A549 (cell line): ENCODE measurements at regions not wholly inside any gene's neighbourhood (a gene's known extent, or its start where the extent isn't known, plus 50 kb on each side); places are given as distances from the start of the nearest gene placed in this dataset.

Experiments used
- ATAC-seq, 2 experiments: fragments of 200-7000 bp in 1 of 2; fragments of >200 bp in 1 of 2; cut with Nextera tagmentation in 1 of 2; cut with Tn5 transposase in 1 of 2; 3 replicates each; pipeline versions ENCODE4 v1.8.0 to v1.9.1; 2018 to 2020; ENCODE audit warnings: mild to moderate bottlenecking in 1 of 2, moderate library complexity in 1 of 2
- CTCF ChIA-PET: fragments of 300-600 bp; sonication (Branson Sonifier 250); formaldehyde crosslinking; extraction: SDS; loops from one replicate; lab custom pipeline; 2021; ENCODE audit warnings: antibody characterized with exemption, inconsistent platforms; lab: Yijun Ruan, JAX
- POLR2A ChIA-PET: fragments of 350-600 bp; formaldehyde crosslinking; extraction: SDS; loops from one replicate; lab custom pipeline; 2021; ENCODE audit warnings: antibody characterized with exemption, inconsistent platforms; lab: Yijun Ruan, JAX
- DNase-seq, 2 experiments: peaks; one replicate each; pipeline versions ENCODE4 v3.0.0 to v3.0.0-alpha.2; 2011 to 2016; ENCODE audit warnings: low read depth in 1 of 2, low spot score in 1 of 2
- FAIRE-seq: peaks from 2 replicates; lab custom pipeline; 2011; peaks lifted over from hg19 to GRCh38; lab: Jason Lieb, UNC
- H3K27ac ChIP-seq, 2 experiments: fragments of >200 bp; sonication (Bioruptor Twin); formaldehyde crosslinking; 3 replicates each; pipeline ENCODE4 v1.5.1; 2016 to 2017
- H3K4me1 ChIP-seq: fragments of >200 bp; sonication (Bioruptor Twin); formaldehyde crosslinking; 3 replicates; pipeline ENCODE4 v1.6.1; 2016
- H3K4me2 ChIP-seq: fragments of >200 bp; sonication (Bioruptor Twin); formaldehyde crosslinking; 3 replicates; pipeline ENCODE4 v1.6.1; 2016
- H3K4me3 ChIP-seq: fragments of >200 bp; sonication (Bioruptor Twin); formaldehyde crosslinking; 3 replicates; pipeline ENCODE4 v1.5.1; 2016
- H3K9me3 ChIP-seq: fragments of >200 bp; sonication (Bioruptor Twin); formaldehyde crosslinking; 3 replicates; pipeline ENCODE4 v1.6.1; 2016
- BHLHE40 ChIP-seq: IDR thresholded peaks from 2 replicates; pipeline ENCODE4 v1.6.1; 2012; ENCODE audit warnings: low read depth, low read length, inconsistent platforms
- CBX2 ChIP-seq: fragments of 200-600 bp; sonication (generic); IDR thresholded peaks from 2 replicates; pipeline ENCODE4 v1.6.1; 2016; ENCODE audit warnings: low read depth, mild to moderate bottlenecking, borderline replicate concordance
- CTCF ChIP-seq: fragments of >200 bp; sonication (Bioruptor Twin); formaldehyde crosslinking; IDR thresholded peaks from 3 replicates; pipeline ENCODE4 v1.5.1; 2016
- E2F6 ChIP-seq: IDR thresholded peaks from 2 replicates; pipeline ENCODE4 v1.6.1; 2012; ENCODE audit warnings: low read depth, borderline replicate concordance
- FOSB ChIP-seq: fragments of 250-450 bp; sonication (Bioruptor Pico); IDR thresholded peaks from 2 replicates; pipeline ENCODE4 v1.5.0; 2020; ENCODE audit warnings: mild to moderate bottlenecking, moderate library complexity
- HDAC2 ChIP-seq: fragments of 200-600 bp; sonication (generic); IDR thresholded peaks from 2 replicates; pipeline ENCODE4 v1.6.1; 2016
- HES2 ChIP-seq: fragments of >200 bp; sonication (Bioruptor Twin); formaldehyde crosslinking; IDR thresholded peaks from 2 replicates; pipeline ENCODE4 v1.6.1; 2016
- HEYL ChIP-seq: fragments of 250-450 bp; sonication (Bioruptor Pico); IDR thresholded peaks from 2 replicates; pipeline ENCODE4 v1.8.0; 2021; ENCODE audit warnings: mild to moderate bottlenecking, moderate library complexity
- HMGXB4 ChIP-seq: fragments of 250-450 bp; sonication (Bioruptor Pico); IDR thresholded peaks from 2 replicates; pipeline ENCODE4 v1.5.0; 2021; ENCODE audit warnings: mild to moderate bottlenecking, moderate library complexity, borderline replicate concordance
- HOXA7 ChIP-seq: fragments of 250-450 bp; sonication (Bioruptor Pico); IDR thresholded peaks from 2 replicates; pipeline ENCODE4 v1.5.0; 2020; ENCODE audit warnings: mild to moderate bottlenecking, moderate library complexity
- HOXB13 ChIP-seq: fragments of 250-450 bp; sonication (Bioruptor Pico); IDR thresholded peaks from 2 replicates; pipeline ENCODE4 v1.5.0; 2020; ENCODE audit warnings: low read depth, mild to moderate bottlenecking, moderate library complexity
- JUNB ChIP-seq: fragments of >200 bp; sonication (Bioruptor Twin); formaldehyde crosslinking; IDR thresholded peaks from 2 replicates; pipeline ENCODE4 v1.6.1; 2016
- MAZ ChIP-seq: fragments of 150-350 bp; IDR thresholded peaks from 2 replicates; pipeline ENCODE4 v1.6.1; 2014; ENCODE audit warnings: antibody characterized with exemption, low read depth, low read length, borderline replicate concordance
- NR3C1 ChIP-seq: fragments of >200 bp; sonication (Bioruptor Twin); formaldehyde crosslinking; IDR thresholded peaks from 3 replicates; pipeline ENCODE4 v1.6.1; 2017
- PHF8 ChIP-seq: fragments of 200-600 bp; sonication (generic); IDR thresholded peaks from 2 replicates; pipeline ENCODE4 v1.6.1; 2016; ENCODE audit warnings: low read depth, mild to moderate bottlenecking, antibody characterized with exemption, moderate library complexity, borderline replicate concordance
- POLR2A ChIP-seq: IDR thresholded peaks from 2 replicates; pipeline ENCODE4 v1.6.1; 2012; ENCODE audit warnings: mild to moderate bottlenecking, low read length
- POLR2AphosphoS2 ChIP-seq: conservative IDR thresholded peaks from 2 replicates; pipeline ENCODE4 v1.6.1; 2012; ENCODE audit warnings: low read length, improper control_type of control experiment, inconsistent platforms
- RARB ChIP-seq: fragments of 250-450 bp; sonication (Bioruptor Pico); IDR thresholded peaks from 2 replicates; pipeline ENCODE4 v1.8.0; 2021; ENCODE audit warnings: mild to moderate bottlenecking, moderate library complexity
- RCOR1 ChIP-seq: fragments of 150-350 bp; IDR thresholded peaks from 2 replicates; pipeline ENCODE4 v1.6.1; 2014; ENCODE audit warnings: antibody characterized with exemption, low read length, low read depth
- RNF2 ChIP-seq: fragments of 200-600 bp; sonication (generic); IDR thresholded peaks from 2 replicates; pipeline ENCODE4 v1.6.1; 2016; ENCODE audit warnings: low read depth, mild to moderate bottlenecking, antibody characterized with exemption, moderate library complexity, borderline replicate concordance
- SREBF2 ChIP-seq: fragments of 450-650 bp; IDR thresholded peaks from 2 replicates; pipeline ENCODE4 v1.6.1; 2014; ENCODE audit warnings: mild to moderate bottlenecking, moderate library complexity
- TP53 ChIP-seq: fragments of 250-450 bp; sonication (Bioruptor Pico); IDR thresholded peaks from 2 replicates; pipeline ENCODE4 v1.5.0; 2021; ENCODE audit warnings: mild to moderate bottlenecking, moderate library complexity
- ZC3H11A ChIP-seq: fragments of 450-650 bp; IDR thresholded peaks from 2 replicates; pipeline ENCODE4 v1.6.1; 2014; ENCODE audit warnings: antibody characterized with exemption, mild to moderate bottlenecking
- ZFP36 ChIP-seq: fragments of 450-650 bp; IDR thresholded peaks from 2 replicates; pipeline ENCODE4 v1.6.1; 2014; ENCODE audit warnings: borderline replicate concordance; ENCODE audit not compliant: partially characterized antibody
- ZSCAN20 ChIP-seq: fragments of 250-450 bp; sonication (Bioruptor Pico); IDR thresholded peaks from 2 replicates; pipeline ENCODE4 v1.8.0; 2022; ENCODE audit warnings: mild to moderate bottlenecking, moderate library complexity
- WGBS: methylation state at CpG from one replicate; pipeline ENCODE4 v1.1.6; 2017; ENCODE audit errors: missing lambda C conversion rate; 5-methylcytosine and 5-hydroxymethylcytosine counted together

- H3K4me3 ChIP-seq: no peak overlapping the region
- FAIRE-seq (no peak), DNase-seq (no peak), ATAC-seq (no peak)
- H3K4me1 ChIP-seq: peaks cover 1% of the 10 kb centered on the region; the same call in 1 of the 3 replicates
- WGBS: 85% methylated on average over 10 of the region's 10 CpGs
- CTCF ChIA-PET: interaction anchor here (1.2 to 2.6 kb wide), 2 partner anchors 24 to 214 kb away, joined by 3 to 10 read pairs; no protein-coding TSS in a partner anchor
- no peaks in the 10 kb centered on the region for H3K9me3 ChIP-seq
- no peak overlapping the region for H3K27ac ChIP-seq
- POLR2A ChIA-PET: no interaction called here
- no peak overlapping the region for H3K4me2 ChIP-seq
- TF ChIP-seq BHLHE40 (no peak), CTCF (no peak), E2F6 (no peak), ZFP36 (no peak), HMGXB4 (CRISPR knock-in tag) (no peak), CBX2 (no peak), PHF8 (no peak), NR3C1 (no peak)
Measured at GRCh38 chr11:46215208-46215931, 62.1 kb upstream of the CREB3L1 start.

DNA sequence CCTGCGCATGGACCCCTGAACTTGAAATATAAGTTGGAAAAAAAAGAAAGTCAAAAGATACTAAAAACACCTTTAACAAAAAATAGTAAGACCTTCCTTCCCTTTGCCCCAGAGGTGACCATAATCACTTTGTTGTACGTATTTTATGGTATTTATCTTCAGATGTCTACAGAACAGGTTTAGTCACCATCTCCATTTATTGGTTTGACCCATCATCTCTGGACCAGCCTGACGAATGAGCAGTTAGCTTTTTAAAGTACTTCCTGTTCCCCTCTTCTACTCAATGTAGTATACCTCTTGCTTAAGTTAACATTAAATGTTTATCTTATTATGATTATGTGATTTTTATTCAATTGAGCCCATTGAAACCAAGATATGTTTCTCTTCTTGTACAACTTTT lies 64.7 kb upstream of the CREB3L1 start:
- 75% methylated on average over 3 of the region's 3 CpGs for WGBS
- no peaks in the 10 kb centered on the region for H3K9me3 ChIP-seq
- no peak overlapping the region for H3K4me3 ChIP-seq
- no peak for TF ChIP-seq ZC3H11A
- TF ChIP-seq POLR2A: no peak
- no peak for TF ChIP-seq RCOR1
- TF ChIP-seq HEYL (CRISPR knock-in tag): no peak
- no peak for TF ChIP-seq FOSB (CRISPR knock-in tag)
- TF ChIP-seq HDAC2: no peak
- TF ChIP-seq HOXA7 (CRISPR knock-in tag): no peak
- no peak for TF ChIP-seq MAZ
- no peak for TF ChIP-seq HES2
- TF ChIP-seq JUNB: no peak
- no peak for TF ChIP-seq POLR2AphosphoS2
- TF ChIP-seq HOXB13 (CRISPR knock-in tag): no peak
- TF ChIP-seq RNF2: no peak
- no peak for TF ChIP-seq ZSCAN20 (CRISPR knock-in tag)
- TF ChIP-seq TP53 (CRISPR knock-in tag): no peak
- TF ChIP-seq SREBF2: no peak
- TF ChIP-seq RARB: no peak
- no peak for TF ChIP-seq NR3C1
- TF ChIP-seq, all 56 proteins: peak for 0
- H3K4me2 ChIP-seq: no peak overlapping the region
- POLR2A ChIA-PET: no interaction called here
- DNase-seq: no peak
- ATAC-seq: no peak
- H3K27ac ChIP-seq: no peak overlapping the region
- H3K4me1 ChIP-seq: peaks cover 9% of the 10 kb centered on the region; the same call in 2 of the 3 replicates
- FAIRE-seq: no peak
- CTCF ChIA-PET: interaction anchor here (0.9 kb wide), 1 partner anchor 209 kb away, joined by 3 read pairs; no protein-coding TSS in a partner anchor
